ENCODE measurements at regions not wholly inside any gene's neighbourhood (a gene's known extent, or its start where the extent isn't known, plus 50 kb on each side); places are given as distances from the start of the nearest gene placed in this dataset.

GRCh38 chr11:26204101-26204500 lies 127.8 kb upstream of the ANO3 start:
- no peak overlapping the region for H3K4me2 ChIP-seq
- H3K4me1 ChIP-seq = no peaks in the 10 kb centered on the region
- no peaks in the 10 kb centered on the region for H4K20me1 ChIP-seq
- H3K27me3 ChIP-seq = no peaks in the 10 kb centered on the region
- no peak for TF ChIP-seq Cebpa-rat (IDR thresholded peaks at IDR 0.05)
- H3K27ac ChIP-seq = no peak overlapping the region
- H3K36me3 ChIP-seq = no peaks in the 10 kb centered on the region
- H3K9me3 ChIP-seq = no peaks in the 10 kb centered on the region
- no peak overlapping the region for H3K9ac ChIP-seq
- no peak overlapping the region for H3K4me3 ChIP-seq

DNA sequence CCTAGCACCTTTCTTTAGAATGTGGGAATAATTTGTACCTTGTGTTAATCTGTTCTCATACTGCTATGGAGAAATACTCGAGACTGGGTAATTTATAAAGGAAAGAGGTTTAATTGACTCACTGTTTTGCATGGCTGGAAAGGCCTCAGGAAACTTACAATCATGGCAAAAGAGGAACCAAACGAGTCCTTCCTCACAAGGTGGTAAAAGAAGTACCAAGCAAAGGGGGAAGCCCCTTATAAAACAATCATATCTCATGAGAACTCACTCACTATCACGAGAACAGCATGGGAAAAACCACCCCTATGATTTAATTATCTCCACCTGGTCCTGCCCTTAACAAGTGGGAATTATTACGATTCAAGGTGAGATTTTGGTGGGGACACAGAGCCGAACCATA lies 127.1 kb upstream of the ANO3 start:
- Histone ChIP-seq H3K9me3 (no peaks in the 10 kb centered on the region), H3K27ac (no peak overlapping the region), H3K4me1 (no peaks in the 10 kb centered on the region), H3K9ac (no peak overlapping the region), H4K20me1 (no peaks in the 10 kb centered on the region), H3K4me3 (no peak overlapping the region), H3K4me2 (no peak overlapping the region), H3K36me3 (no peaks in the 10 kb centered on the region), H3K27me3 (no peaks in the 10 kb centered on the region)
- no peak for TF ChIP-seq Cebpa-rat (IDR thresholded peaks at IDR 0.05)

GRCh38 chr11:26219183-26220117 lies 112.5 kb upstream of the ANO3 start:
- no peak for TF ChIP-seq Cebpa-rat (IDR thresholded peaks at IDR 0.05)
- Histone ChIP-seq H3K4me2 (no peak overlapping the region), H3K9me3 (no peaks in the 10 kb centered on the region)

GRCh38 chr11:26225646-26226045 lies 106.3 kb upstream of the ANO3 start:
- Histone ChIP-seq H3K4me3 (no peak overlapping the region), H3K4me2 (no peak overlapping the region), H3K27me3 (no peaks in the 10 kb centered on the region), H3K36me3 (no peaks in the 10 kb centered on the region), H3K9ac (no peak overlapping the region), H3K27ac (no peak overlapping the region), H3K9me3 (no peaks in the 10 kb centered on the region), H4K20me1 (no peaks in the 10 kb centered on the region), H3K4me1 (0 out of 2 replicates have a peak, but pooled peaks cover 4% of the 10 kb centered on the region)
- TF ChIP-seq Cebpa-rat (IDR thresholded peaks at IDR 0.05) = no peak

More at GRCh38 chr11:26219183-26220117, 112.5 kb upstream of the ANO3 start:
- H3K36me3 ChIP-seq = no peaks in the 10 kb centered on the region
- H3K4me1 ChIP-seq = no peaks in the 10 kb centered on the region
- no peak overlapping the region for H3K27ac ChIP-seq
- H3K4me3 ChIP-seq = no peak overlapping the region
- no peaks in the 10 kb centered on the region for H4K20me1 ChIP-seq
- H3K9ac ChIP-seq = no peak overlapping the region
- H3K27me3 ChIP-seq = no peaks in the 10 kb centered on the region

GRCh38 chr11:26227301-26227746 lies 104.6 kb upstream of the ANO3 start:
- Histone ChIP-seq H3K9ac (no peak overlapping the region), H3K4me3 (no peak overlapping the region), H3K4me1 (0 out of 2 replicates have a peak, but pooled peaks cover 4% of the 10 kb centered on the region), H4K20me1 (no peaks in the 10 kb centered on the region), H3K27ac (no peak overlapping the region), H3K27me3 (no peaks in the 10 kb centered on the region), H3K36me3 (no peaks in the 10 kb centered on the region), H3K9me3 (no peaks in the 10 kb centered on the region), H3K4me2 (no peak overlapping the region)
- no peak for TF ChIP-seq Cebpa-rat (IDR thresholded peaks at IDR 0.05)

DNA sequence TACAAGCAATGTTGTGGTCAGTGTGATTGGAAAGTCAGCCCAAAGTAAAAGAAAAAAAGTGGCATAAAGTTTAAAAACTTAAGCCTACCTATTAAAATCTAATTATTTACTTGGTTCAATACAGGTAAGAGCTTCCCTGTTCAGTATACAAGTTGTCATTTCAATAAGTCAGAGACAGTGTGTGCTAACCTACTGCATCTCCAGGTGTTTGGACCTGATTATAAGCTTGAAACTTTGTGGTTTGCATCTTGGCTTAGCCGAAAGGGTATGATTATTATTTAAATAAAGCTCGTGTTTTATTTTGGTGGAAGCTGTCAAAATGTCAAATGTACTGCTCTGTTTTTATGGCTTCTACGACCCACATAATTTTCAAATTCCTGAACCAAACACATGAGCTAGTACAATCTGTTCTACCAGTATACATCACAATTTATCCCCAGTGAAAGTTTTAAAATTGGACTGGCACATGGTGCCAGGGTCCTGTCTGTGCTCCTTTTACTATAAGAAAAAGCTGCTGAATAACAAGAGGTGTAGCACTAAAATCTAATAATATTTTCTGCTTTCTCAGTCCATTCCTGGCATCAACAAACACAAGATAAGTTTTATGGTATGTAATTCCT lies 103.9 kb upstream of the ANO3 start:
- H3K4me3 ChIP-seq = no peak overlapping the region
- H3K4me1 ChIP-seq = 0 out of 2 replicates have a peak, but pooled peaks cover 4% of the 10 kb centered on the region
- H3K4me2 ChIP-seq = no peak overlapping the region
- H3K9me3 ChIP-seq = no peaks in the 10 kb centered on the region
- H3K9ac ChIP-seq = no peak overlapping the region
- no peaks in the 10 kb centered on the region for H3K36me3 ChIP-seq
- no peak overlapping the region for H3K27ac ChIP-seq
- H3K27me3 ChIP-seq = no peaks in the 10 kb centered on the region
- no peaks in the 10 kb centered on the region for H4K20me1 ChIP-seq
- TF ChIP-seq Cebpa-rat (IDR thresholded peaks at IDR 0.05) = no peak

GRCh38 chr11:26228778-26229177 lies 103.2 kb upstream of the ANO3 start:
- H3K27ac ChIP-seq = no peak overlapping the region
- H3K27me3 ChIP-seq = no peaks in the 10 kb centered on the region
- no peaks in the 10 kb centered on the region for H3K9me3 ChIP-seq
- no peak overlapping the region for H3K9ac ChIP-seq
- TF ChIP-seq Cebpa-rat (IDR thresholded peaks at IDR 0.05) = no peak
- 0 out of 2 replicates have a peak, but pooled peaks cover 4% of the 10 kb centered on the region for H3K4me1 ChIP-seq
- H3K4me3 ChIP-seq = no peak overlapping the region
- H3K4me2 ChIP-seq = no peak overlapping the region
- H4K20me1 ChIP-seq = no peaks in the 10 kb centered on the region
- no peaks in the 10 kb centered on the region for H3K36me3 ChIP-seq

GRCh38 chr11:26229257-26229656 lies 102.7 kb upstream of the ANO3 start:
- Histone ChIP-seq H3K4me3 (no peak overlapping the region), H3K9ac (no peak overlapping the region), H3K4me1 (0 out of 2 replicates have a peak, but pooled peaks cover 4% of the 10 kb centered on the region), H3K4me2 (no peak overlapping the region), H3K9me3 (no peaks in the 10 kb centered on the region), H3K27ac (no peak overlapping the region), H4K20me1 (no peaks in the 10 kb centered on the region), H3K27me3 (no peaks in the 10 kb centered on the region), H3K36me3 (no peaks in the 10 kb centered on the region)
- TF ChIP-seq Cebpa-rat (IDR thresholded peaks at IDR 0.05) = no peak

- H3K27ac ChIP-seq = no peak overlapping the region
- no peaks in the 10 kb centered on the region for H4K20me1 ChIP-seq
- no peak overlapping the region for H3K4me3 ChIP-seq
- TF ChIP-seq Cebpa-rat (IDR thresholded peaks at IDR 0.05) = no peak
- no peaks in the 10 kb centered on the region for H3K9me3 ChIP-seq
- H3K9ac ChIP-seq = no peak overlapping the region
- H3K36me3 ChIP-seq = no peaks in the 10 kb centered on the region
- no peaks in the 10 kb centered on the region for H3K27me3 ChIP-seq
- 0 out of 2 replicates have a peak, but pooled peaks cover 4% of the 10 kb centered on the region for H3K4me1 ChIP-seq
- H3K4me2 ChIP-seq = no peak overlapping the region
Observed at GRCh38 chr11:26229981-26230380, 101.9 kb upstream of the ANO3 start.

DNA sequence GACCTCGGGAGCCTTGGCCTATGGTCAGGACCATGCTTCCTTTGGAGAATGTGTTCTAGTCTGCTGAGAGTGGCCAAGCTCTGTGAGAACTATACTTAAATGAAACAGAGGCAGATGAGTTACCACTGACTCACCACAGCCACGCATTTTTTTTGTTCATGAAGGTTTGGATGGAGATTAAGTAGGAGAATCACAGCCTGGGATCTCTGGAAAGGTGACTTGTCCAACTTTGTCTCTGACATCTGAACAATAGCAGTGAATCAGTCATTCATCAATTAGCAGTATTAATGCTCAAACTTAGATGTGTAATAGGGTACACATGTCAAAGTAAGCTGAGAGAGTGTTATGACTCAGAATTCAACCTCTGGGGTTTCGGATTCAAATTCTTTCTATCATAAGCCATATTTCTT lies 100.7 kb upstream of the ANO3 start:
- H3K9me3 ChIP-seq = no peaks in the 10 kb centered on the region
- H3K36me3 ChIP-seq = no peaks in the 10 kb centered on the region
- H4K20me1 ChIP-seq = no peaks in the 10 kb centered on the region
- H3K4me2 ChIP-seq = no peak overlapping the region
- H3K4me1 ChIP-seq = 0 out of 2 replicates have a peak, but pooled peaks cover 4% of the 10 kb centered on the region
- no peak overlapping the region for H3K27ac ChIP-seq
- no peak for TF ChIP-seq Cebpa-rat (IDR thresholded peaks at IDR 0.05)
- H3K27me3 ChIP-seq = no peaks in the 10 kb centered on the region
- no peak overlapping the region for H3K4me3 ChIP-seq
- H3K9ac ChIP-seq = no peak overlapping the region
